Vagina (tissue), 2 donors: ENCODE measurements at regions not wholly inside any gene's neighbourhood (a gene's known extent, or its start where the extent isn't known, plus 50 kb on each side); places are given as distances from the start of the nearest gene placed in this dataset.

Experiments
- CTCF ChIP-seq, 3 experiments: fragments of 450-650 bp in 2 of 3; fragments of 200-600 bp in 1 of 3; sonication (generic) in 1 of 3; IDR thresholded peaks; one replicate each; pipeline ENCODE4 v1.5.1; 2017 to 2019; ENCODE audit warnings: antibody characterized with exemption in 3 of 3, mild to moderate bottlenecking in 2 of 3, moderate library complexity in 2 of 3
- POLR2A ChIP-seq, 2 donors: fragments of 450-650 bp; IDR thresholded peaks; one replicate each; pipeline ENCODE4 v1.6.1; 2017; ENCODE audit warnings: antibody characterized with exemption in 2 of 2, mild to moderate bottlenecking in 2 of 2, moderate library complexity in 2 of 2
- POLR2AphosphoS5 ChIP-seq, 2 donors: sonication (generic); formaldehyde crosslinking; IDR thresholded peaks; one replicate each; pipeline ENCODE4 v1.9.0; 2017; ENCODE audit warnings: antibody characterized with exemption in 2 of 2, mild to moderate bottlenecking in 2 of 2, low read depth in 1 of 2; ENCODE audit not compliant: insufficient read depth in 1 of 2

- TF ChIP-seq CTCF (IDR thresholded peaks at IDR 0.05) (no peak), POLR2A (IDR thresholded peaks at IDR 0.05) (no peak), POLR2AphosphoS5 (IDR thresholded peaks at IDR 0.05; ENCODE audit: insufficient read depth in 1 of 2, low read depth in 1 of 2) (no peak)
These were observed 287.4 kb upstream of the IRX4 start for GRCh38 chr5:2169850-2170760.
